ENCODE measurements at regions not wholly inside any gene's neighbourhood (a gene's known extent, or its start where the extent isn't known, plus 50 kb on each side); places are given as distances from the start of the nearest gene placed in this dataset.

DNA sequence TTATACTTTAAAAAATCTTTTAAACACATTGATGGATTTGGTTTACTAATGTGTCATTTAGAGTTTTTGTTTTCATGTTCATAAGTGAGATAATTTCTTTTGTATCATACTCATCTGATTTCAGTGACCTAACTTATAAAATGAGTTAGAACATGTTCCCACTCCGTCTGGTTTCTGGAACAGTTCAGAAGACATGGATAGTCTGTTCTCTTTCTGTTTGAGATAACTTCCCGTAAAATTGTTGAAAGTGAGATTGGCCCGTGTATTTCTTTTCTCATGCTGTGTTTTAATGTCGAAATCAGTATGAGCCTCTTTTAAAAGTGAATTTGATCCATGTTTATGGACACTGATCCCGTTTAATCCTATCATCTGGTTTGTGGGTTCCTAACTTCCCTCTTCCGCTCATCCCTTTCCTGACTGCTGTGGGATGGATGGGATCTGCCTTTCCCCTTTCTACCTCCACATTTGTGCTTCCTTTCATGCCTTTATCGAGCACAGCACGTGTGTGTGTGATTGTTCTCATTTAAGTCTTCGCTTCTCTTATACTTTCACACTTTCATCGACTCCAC, 78.9 kb downstream of the COPS8 start:
- no peaks in the 10 kb centered on the region for H3K4me1 Mint-ChIP-seq (ENCODE audit: low read depth)
- H3K36me3 Mint-ChIP-seq (ENCODE audit: insufficient read depth), result no peaks in the 10 kb centered on the region
- H3K27me3 Mint-ChIP-seq, result peaks cover 28% of the 10 kb centered on the region
- no peak overlapping the region for H3K27ac Mint-ChIP-seq
- no peak overlapping the region for H3K4me3 Mint-ChIP-seq (ENCODE audit: low read depth)
- H3K9me3 Mint-ChIP-seq (ENCODE audit: low read depth), result peaks cover 13% of the 10 kb centered on the region
- TF ChIP-seq CTCF (IDR thresholded peaks at IDR 0.05; ENCODE audit: unreplicated experiment), result no peak
- DNase-seq (ENCODE audit: low spot score, unreplicated experiment), result no peak

DNA sequence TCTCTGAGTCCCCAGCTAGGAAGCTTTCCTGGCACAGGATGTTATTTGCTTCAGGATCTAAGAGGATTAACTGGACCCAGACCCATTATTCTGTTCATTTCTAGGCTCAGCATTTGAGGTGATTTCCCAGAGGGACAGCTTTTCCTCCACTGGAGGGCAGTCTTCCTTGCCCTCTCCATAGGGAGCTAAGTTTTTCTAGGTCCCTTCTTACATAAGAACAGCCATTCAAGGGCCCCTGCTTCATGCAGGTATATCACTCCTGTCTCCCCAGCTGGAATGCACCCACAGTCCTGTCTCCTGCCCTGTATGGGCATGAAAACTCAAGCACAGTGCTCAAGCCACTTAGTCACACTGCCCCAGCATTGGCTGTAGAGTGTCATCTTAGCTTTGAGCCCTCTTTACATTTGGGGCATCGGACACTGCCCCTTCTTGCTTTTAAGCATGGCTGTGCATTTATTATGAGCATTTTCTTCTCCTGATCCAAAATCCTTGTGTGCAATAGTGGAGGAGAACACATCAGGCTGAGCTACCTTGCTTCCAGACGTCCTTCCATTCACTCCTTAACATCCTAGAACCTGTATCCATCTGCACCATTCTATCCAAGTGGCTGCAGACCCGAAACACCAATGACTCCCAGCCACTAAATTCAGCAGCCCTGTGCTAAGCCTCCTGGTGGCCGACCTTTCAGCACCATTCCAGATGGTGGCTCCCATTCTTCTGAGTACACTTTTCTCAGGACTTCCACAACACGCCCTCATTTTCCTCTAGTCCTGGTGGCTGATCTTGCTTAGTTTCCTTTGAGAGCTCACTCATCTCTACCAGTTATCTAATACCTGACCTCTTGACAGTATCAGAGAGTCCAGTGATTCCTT, 80.0 kb downstream of the COPS8 start:
- Mint-ChIP-seq H3K9me3 (ENCODE audit: low read depth) (peaks cover 13% of the 10 kb centered on the region), H3K27me3 (peaks cover 28% of the 10 kb centered on the region), H3K27ac (no peak overlapping the region), H3K4me3 (ENCODE audit: low read depth) (no peak overlapping the region), H3K4me1 (ENCODE audit: low read depth) (no peaks in the 10 kb centered on the region), H3K36me3 (ENCODE audit: insufficient read depth) (no peaks in the 10 kb centered on the region)
- TF ChIP-seq CTCF (IDR thresholded peaks at IDR 0.05; ENCODE audit: unreplicated experiment), result peak; percentile 58
- no peak for DNase-seq (ENCODE audit: low spot score, unreplicated experiment)

DNA sequence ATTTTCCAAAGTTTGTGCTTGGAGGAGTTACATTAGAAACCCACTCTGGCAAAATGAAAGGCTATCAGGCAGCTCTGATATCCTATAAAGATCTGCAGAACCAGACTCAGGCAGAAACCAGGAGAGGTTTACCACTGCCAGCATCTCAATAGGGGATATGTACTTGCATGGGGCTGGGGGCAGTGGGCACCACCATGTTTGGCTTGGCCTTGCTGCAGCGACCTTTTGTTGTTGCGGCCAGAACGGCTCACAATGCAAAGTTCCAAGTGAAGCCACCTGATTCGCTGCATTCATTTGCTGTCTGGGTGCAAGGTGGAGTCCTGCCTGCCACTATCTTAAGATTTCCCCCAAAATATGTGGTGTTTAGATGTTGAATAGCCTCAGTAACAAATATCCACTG, 81.3 kb downstream of the COPS8 start:
- DNase-seq (ENCODE audit: low spot score, unreplicated experiment), result no peak
- Mint-ChIP-seq H3K4me3 (ENCODE audit: low read depth) (no peak overlapping the region), H3K4me1 (ENCODE audit: low read depth) (no peaks in the 10 kb centered on the region), H3K9me3 (ENCODE audit: low read depth) (peaks cover 13% of the 10 kb centered on the region), H3K27ac (no peak overlapping the region), H3K36me3 (ENCODE audit: insufficient read depth) (no peaks in the 10 kb centered on the region), H3K27me3 (peaks cover 24% of the 10 kb centered on the region)
- no peak for TF ChIP-seq CTCF (IDR thresholded peaks at IDR 0.05; ENCODE audit: unreplicated experiment)

DNA sequence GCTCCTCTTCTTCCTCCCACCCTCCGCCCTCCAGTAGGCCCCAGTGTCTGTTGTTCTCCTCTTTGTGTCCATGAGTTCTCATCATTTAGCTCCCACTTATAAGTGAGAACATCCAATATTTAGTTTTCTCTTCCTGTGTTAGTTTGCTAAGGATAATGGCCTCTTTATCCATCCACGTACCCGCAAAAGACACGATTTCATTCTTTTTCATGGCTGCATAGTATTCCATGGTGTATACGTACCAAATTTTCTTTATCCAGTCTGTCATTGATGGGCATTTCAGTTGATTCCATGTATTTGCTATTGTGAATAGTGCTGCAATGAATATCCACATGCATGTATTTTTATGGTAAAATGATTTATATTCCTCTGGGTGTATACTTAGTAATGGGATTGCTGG, 82.2 kb downstream of the COPS8 start:
- H3K27ac Mint-ChIP-seq, result no peak overlapping the region
- H3K36me3 Mint-ChIP-seq (ENCODE audit: insufficient read depth), result no peaks in the 10 kb centered on the region
- no peak for TF ChIP-seq CTCF (IDR thresholded peaks at IDR 0.05; ENCODE audit: unreplicated experiment)
- peaks cover 13% of the 10 kb centered on the region for H3K9me3 Mint-ChIP-seq (ENCODE audit: low read depth)
- no peak overlapping the region for H3K4me3 Mint-ChIP-seq (ENCODE audit: low read depth)
- H3K4me1 Mint-ChIP-seq (ENCODE audit: low read depth), result no peaks in the 10 kb centered on the region
- peaks cover 24% of the 10 kb centered on the region for H3K27me3 Mint-ChIP-seq
- DNase-seq (ENCODE audit: low spot score, unreplicated experiment), result no peak

DNA sequence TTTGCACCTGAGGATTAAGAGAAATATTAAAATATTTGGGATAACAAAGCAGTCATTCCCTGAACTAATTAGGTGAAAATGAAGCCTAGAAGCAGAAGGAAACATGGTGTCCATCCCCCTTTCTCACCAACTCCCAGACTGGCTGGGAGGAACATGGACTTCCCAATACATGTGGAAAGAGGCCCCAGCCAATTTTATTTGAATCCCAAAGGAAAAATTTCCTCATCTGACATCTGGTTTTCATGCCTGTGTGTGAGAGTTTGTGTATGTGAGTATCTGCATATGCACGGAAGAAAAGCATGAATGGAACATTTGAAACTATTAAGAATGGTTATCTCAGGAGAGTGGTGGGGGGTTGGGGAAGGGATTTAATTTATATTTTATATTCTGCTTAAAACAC, 84.3 kb downstream of the COPS8 start:
- Mint-ChIP-seq H3K27ac (no peak overlapping the region), H3K4me1 (ENCODE audit: low read depth) (no peaks in the 10 kb centered on the region), H3K36me3 (ENCODE audit: insufficient read depth) (no peaks in the 10 kb centered on the region), H3K4me3 (ENCODE audit: low read depth) (no peak overlapping the region), H3K9me3 (ENCODE audit: low read depth) (peaks cover 14% of the 10 kb centered on the region), H3K27me3 (peaks cover 17% of the 10 kb centered on the region)
- no peak for TF ChIP-seq CTCF (IDR thresholded peaks at IDR 0.05; ENCODE audit: unreplicated experiment)
- DNase-seq (ENCODE audit: low spot score, unreplicated experiment), result no peak

All from progenitor cell of endocrine pancreas (in vitro differentiated cells).